ENCODE measurements at regions not wholly inside any gene's neighbourhood (a gene's known extent, or its start where the extent isn't known, plus 50 kb on each side); places are given as distances from the start of the nearest gene placed in this dataset.

GRCh38 chr1:30819244-30819571 is 61.6 kb upstream of the LAPTM5 start:
- H3K4me1 ChIP-seq (ENCODE audit: control insufficient read depth in 1 of 2, insufficient read depth in 2 of 2, low read length in 2 of 2) = peaks cover 0 to 3% of the 10 kb centered on the region in 2 donors
- ATAC-seq (ENCODE audit: low FRiP score) = no peak

GRCh38 chr1:30818568-30819243 is 61.1 kb upstream of the LAPTM5 start:
- peak overlapping the region in 1 of 2 donors; percentile 9 for H3K27ac ChIP-seq (ENCODE audit: low read depth in 1 of 2, low read length in 2 of 2)
- no peaks in the 10 kb centered on the region for H3K36me3 ChIP-seq (ENCODE audit: control insufficient read depth in 1 of 2, insufficient read depth in 2 of 2, low read length in 1 of 2)
- H3K4me3 ChIP-seq (ENCODE audit: low read length in 2 of 2) = no peak overlapping the region
- ATAC-seq (ENCODE audit: low FRiP score) (no peak), DNase-seq (no peak)
- no peaks in the 10 kb centered on the region for H3K27me3 ChIP-seq (ENCODE audit: control insufficient read depth in 1 of 2, insufficient read depth in 2 of 2, low read length in 1 of 2)
- peaks cover 0 to 3% of the 10 kb centered on the region in 2 donors for H3K4me1 ChIP-seq (ENCODE audit: control insufficient read depth in 1 of 2, insufficient read depth in 2 of 2, low read length in 2 of 2)
- no peaks in the 10 kb centered on the region for H3K9me3 ChIP-seq (ENCODE audit: control insufficient read depth, low read length)
- WGBS, 2 donors = 44 to 66% methylated on average over 10 of the region's 10 CpGs
- intact Hi-C loops (cut with DNase I) = no loop called here

More at GRCh38 chr1:30819244-30819571, 61.6 kb upstream of the LAPTM5 start:
- H3K4me3 ChIP-seq (ENCODE audit: low read length in 2 of 2) = no peak overlapping the region
- no peaks in the 10 kb centered on the region for H3K27me3 ChIP-seq (ENCODE audit: control insufficient read depth in 1 of 2, insufficient read depth in 2 of 2, low read length in 1 of 2)
- DNase-seq = no peak
- H3K27ac ChIP-seq (ENCODE audit: low read depth in 1 of 2, low read length in 2 of 2) = no peak overlapping the region
- intact Hi-C loops (cut with DNase I) = no loop called here
- H3K9me3 ChIP-seq (ENCODE audit: control insufficient read depth, low read length) = no peaks in the 10 kb centered on the region
- WGBS, 2 donors = 40 to 58% methylated on average over 3 of the region's 3 CpGs
- H3K36me3 ChIP-seq (ENCODE audit: control insufficient read depth in 1 of 2, insufficient read depth in 2 of 2, low read length in 1 of 2) = no peaks in the 10 kb centered on the region

- WGBS, 2 donors = 90 to 95% methylated on average over 3 of the region's 3 CpGs
- Histone ChIP-seq H3K27me3 (ENCODE audit: control insufficient read depth in 1 of 2, insufficient read depth in 2 of 2, low read length in 1 of 2) (no peaks in the 10 kb centered on the region), H3K9me3 (ENCODE audit: control insufficient read depth, low read length) (no peaks in the 10 kb centered on the region), H3K27ac (ENCODE audit: low read depth in 1 of 2, low read length in 2 of 2) (no peak overlapping the region), H3K36me3 (ENCODE audit: control insufficient read depth in 1 of 2, insufficient read depth in 2 of 2, low read length in 1 of 2) (no peaks in the 10 kb centered on the region), H3K4me3 (ENCODE audit: low read length in 2 of 2) (no peak overlapping the region), H3K4me1 (ENCODE audit: control insufficient read depth in 1 of 2, insufficient read depth in 2 of 2, low read length in 2 of 2) (no peaks in the 10 kb centered on the region)
- DNase-seq (no peak), ATAC-seq (ENCODE audit: low FRiP score) (no peak)
- intact Hi-C loops (cut with DNase I) = no loop called here
These were observed 60.0 kb upstream of the LAPTM5 start for GRCh38 chr1:30817548-30817947.

GRCh38 chr1:30817077-30817438 is 59.5 kb upstream of the LAPTM5 start:
- Histone ChIP-seq H3K27ac (ENCODE audit: low read depth in 1 of 2, low read length in 2 of 2) (no peak overlapping the region), H3K4me1 (ENCODE audit: control insufficient read depth in 1 of 2, insufficient read depth in 2 of 2, low read length in 2 of 2) (no peaks in the 10 kb centered on the region), H3K36me3 (ENCODE audit: control insufficient read depth in 1 of 2, insufficient read depth in 2 of 2, low read length in 1 of 2) (no peaks in the 10 kb centered on the region), H3K4me3 (ENCODE audit: low read length in 2 of 2) (no peak overlapping the region), H3K27me3 (ENCODE audit: control insufficient read depth in 1 of 2, insufficient read depth in 2 of 2, low read length in 1 of 2) (no peaks in the 10 kb centered on the region), H3K9me3 (ENCODE audit: control insufficient read depth, low read length) (no peaks in the 10 kb centered on the region)
- no peak for ATAC-seq (ENCODE audit: low FRiP score)
- no peak for DNase-seq
- intact Hi-C loops (cut with DNase I) = no loop called here
- WGBS, 2 donors = 46 to 55% methylated on average over 5 of the region's 5 CpGs

- Histone ChIP-seq H3K4me3 (ENCODE audit: low read length in 2 of 2) (no peak overlapping the region), H3K36me3 (ENCODE audit: control insufficient read depth in 1 of 2, insufficient read depth in 2 of 2, low read length in 1 of 2) (no peaks in the 10 kb centered on the region), H3K9me3 (ENCODE audit: control insufficient read depth, low read length) (no peaks in the 10 kb centered on the region), H3K27me3 (ENCODE audit: control insufficient read depth in 1 of 2, insufficient read depth in 2 of 2, low read length in 1 of 2) (no peaks in the 10 kb centered on the region), H3K4me1 (ENCODE audit: control insufficient read depth in 1 of 2, insufficient read depth in 2 of 2, low read length in 2 of 2) (no peaks in the 10 kb centered on the region), H3K27ac (ENCODE audit: low read depth in 1 of 2, low read length in 2 of 2) (no peak overlapping the region)
- ATAC-seq (ENCODE audit: low FRiP score) = peak; percentile 52
- intact Hi-C loops (cut with DNase I) = no loop called here
- peak in 1 of 2 donors; percentile 87 for DNase-seq
- 20 to 29% methylated on average over 17 to 18 of the region's 18 CpGs for WGBS, 2 donors
These were observed 58.9 kb upstream of the LAPTM5 start for GRCh38 chr1:30816211-30817076.

- 91% methylated on average over 8 of the region's 8 CpGs for WGBS, 2 donors
- intact Hi-C loops (cut with DNase I) = no loop called here
- Histone ChIP-seq H3K4me1 (ENCODE audit: control insufficient read depth in 1 of 2, insufficient read depth in 2 of 2, low read length in 2 of 2) (no peaks in the 10 kb centered on the region), H3K9me3 (ENCODE audit: control insufficient read depth, low read length) (no peaks in the 10 kb centered on the region), H3K27me3 (ENCODE audit: control insufficient read depth in 1 of 2, insufficient read depth in 2 of 2, low read length in 1 of 2) (no peaks in the 10 kb centered on the region), H3K27ac (ENCODE audit: low read depth in 1 of 2, low read length in 2 of 2) (no peak overlapping the region), H3K36me3 (ENCODE audit: control insufficient read depth in 1 of 2, insufficient read depth in 2 of 2, low read length in 1 of 2) (no peaks in the 10 kb centered on the region), H3K4me3 (ENCODE audit: low read length in 2 of 2) (no peak overlapping the region)
- no peak for ATAC-seq (ENCODE audit: low FRiP score)
- DNase-seq = no peak
These were observed 58.0 kb upstream of the LAPTM5 start for GRCh38 chr1:30815556-30815955.

- Histone ChIP-seq H3K9me3 (ENCODE audit: control insufficient read depth, low read length) (no peaks in the 10 kb centered on the region), H3K27me3 (ENCODE audit: control insufficient read depth in 1 of 2, insufficient read depth in 2 of 2, low read length in 1 of 2) (no peaks in the 10 kb centered on the region), H3K36me3 (ENCODE audit: control insufficient read depth in 1 of 2, insufficient read depth in 2 of 2, low read length in 1 of 2) (no peaks in the 10 kb centered on the region), H3K4me1 (ENCODE audit: control insufficient read depth in 1 of 2, insufficient read depth in 2 of 2, low read length in 2 of 2) (peaks cover 0 to 2% of the 10 kb centered on the region in 2 donors), H3K27ac (ENCODE audit: low read depth in 1 of 2, low read length in 2 of 2) (no peak overlapping the region), H3K4me3 (ENCODE audit: low read length in 2 of 2) (no peak overlapping the region)
- ATAC-seq (ENCODE audit: low FRiP score) (no peak), DNase-seq (no peak)
- intact Hi-C loops (cut with DNase I) = no loop called here
These were observed 56.7 kb upstream of the LAPTM5 start for GRCh38 chr1:30814292-30814691.

GRCh38 chr1:30812076-30812475 is 54.5 kb upstream of the LAPTM5 start:
- Histone ChIP-seq H3K9me3 (ENCODE audit: control insufficient read depth, low read length) (no peaks in the 10 kb centered on the region), H3K36me3 (ENCODE audit: control insufficient read depth in 1 of 2, insufficient read depth in 2 of 2, low read length in 1 of 2) (no peaks in the 10 kb centered on the region), H3K4me1 (ENCODE audit: control insufficient read depth in 1 of 2, insufficient read depth in 2 of 2, low read length in 2 of 2) (peaks cover 0 to 3% of the 10 kb centered on the region in 2 donors), H3K4me3 (ENCODE audit: low read length in 2 of 2) (no peak overlapping the region), H3K27me3 (ENCODE audit: control insufficient read depth in 1 of 2, insufficient read depth in 2 of 2, low read length in 1 of 2) (no peaks in the 10 kb centered on the region), H3K27ac (ENCODE audit: low read depth in 1 of 2, low read length in 2 of 2) (no peak overlapping the region)
- DNase-seq (no peak), ATAC-seq (ENCODE audit: low FRiP score) (no peak)
- intact Hi-C loops (cut with DNase I) = no loop called here
- 90% methylated on average over 3 of the region's 3 CpGs for WGBS, 2 donors

- H3K9me3 ChIP-seq (ENCODE audit: control insufficient read depth, low read length) = no peaks in the 10 kb centered on the region
- H3K4me1 ChIP-seq (ENCODE audit: control insufficient read depth in 1 of 2, insufficient read depth in 2 of 2, low read length in 2 of 2) = peaks cover 0 to 3% of the 10 kb centered on the region in 2 donors
- no peak overlapping the region for H3K4me3 ChIP-seq (ENCODE audit: low read length in 2 of 2)
- intact Hi-C loops (cut with DNase I) = no loop called here
- no peak for ATAC-seq (ENCODE audit: low FRiP score)
- H3K27ac ChIP-seq (ENCODE audit: low read depth in 1 of 2, low read length in 2 of 2) = no peak overlapping the region
- H3K27me3 ChIP-seq (ENCODE audit: control insufficient read depth in 1 of 2, insufficient read depth in 2 of 2, low read length in 1 of 2) = no peaks in the 10 kb centered on the region
- H3K36me3 ChIP-seq (ENCODE audit: control insufficient read depth in 1 of 2, insufficient read depth in 2 of 2, low read length in 1 of 2) = no peaks in the 10 kb centered on the region
- DNase-seq = no peak
These were observed 53.6 kb upstream of the LAPTM5 start for GRCh38 chr1:30811187-30811586.

Data from aorta (tissue), 5 donors.